ENCODE measurements at regions not wholly inside any gene's neighbourhood (a gene's known extent, or its start where the extent isn't known, plus 50 kb on each side); places are given as distances from the start of the nearest gene placed in this dataset.

DNA sequence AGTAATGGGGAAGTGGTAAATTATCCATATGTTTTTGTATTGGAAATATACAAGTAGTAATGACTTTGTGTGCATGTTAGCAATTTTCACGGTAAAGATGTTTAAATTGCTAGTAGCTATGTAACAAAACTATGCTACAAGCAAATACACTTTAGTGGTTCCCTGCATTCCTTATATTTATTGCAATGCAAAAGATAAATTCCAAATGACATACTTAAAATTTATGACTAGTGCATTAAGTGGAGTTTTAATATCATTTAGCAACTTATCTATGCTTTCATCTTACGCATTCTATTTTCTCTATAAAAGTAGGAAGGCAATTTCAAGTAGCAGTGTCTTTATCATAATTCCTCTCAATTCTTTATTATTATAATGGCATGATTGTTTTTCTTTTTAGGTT, 482.8 kb downstream of the SLITRK5 start:
- DNase-seq: no peak
- no peak overlapping the region for H3K4me3 Mint-ChIP-seq
- no peaks in the 10 kb centered on the region for H3K36me3 Mint-ChIP-seq
- no peak overlapping the region for H3K27ac Mint-ChIP-seq
- no peaks in the 10 kb centered on the region for H3K9me3 Mint-ChIP-seq
- peaks cover 0 to 1% (median 0%) of the 10 kb centered on the region in 3 donors for H3K27me3 Mint-ChIP-seq (ENCODE audit: low read depth in 3 of 3)
- no peaks in the 10 kb centered on the region for H3K4me1 Mint-ChIP-seq

DNA sequence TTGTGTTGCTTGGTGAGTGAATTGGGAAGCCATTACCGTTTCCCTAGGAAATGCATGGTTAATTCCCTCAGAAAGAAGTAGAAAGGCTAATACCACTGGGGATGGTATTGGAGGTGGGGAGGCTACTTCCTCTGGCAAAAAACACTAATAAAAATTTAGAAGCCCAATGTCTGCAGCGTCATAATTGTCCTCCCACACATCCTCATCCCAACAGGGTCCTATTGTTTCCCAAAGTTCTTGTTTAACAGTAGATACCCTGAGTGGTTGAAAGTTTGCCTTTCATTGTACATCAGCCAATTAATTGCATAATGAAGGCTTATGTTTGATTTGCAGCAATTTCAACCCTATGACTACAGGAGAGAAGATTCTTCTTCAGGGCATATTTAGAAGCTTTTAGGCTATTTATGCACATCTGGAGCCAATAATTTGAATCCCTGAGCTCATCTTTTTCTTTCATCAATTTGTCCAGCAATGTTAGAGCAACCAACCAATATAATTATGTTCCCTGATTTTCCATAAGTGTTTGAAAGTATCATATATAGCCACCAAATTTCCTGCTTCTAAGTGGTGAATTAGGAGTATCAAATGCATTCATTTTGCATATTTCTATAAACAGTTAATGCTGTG, 491.0 kb downstream of the SLITRK5 start:
- no peaks in the 10 kb centered on the region for H3K4me1 Mint-ChIP-seq
- H3K27ac Mint-ChIP-seq: no peak overlapping the region
- H3K9me3 Mint-ChIP-seq: no peaks in the 10 kb centered on the region
- peaks cover 0 to 3% (median 0%) of the 10 kb centered on the region in 3 donors for H3K36me3 Mint-ChIP-seq
- DNase-seq: no peak
- no peaks in the 10 kb centered on the region for H3K27me3 Mint-ChIP-seq (ENCODE audit: low read depth in 3 of 3)
- no peak overlapping the region for H3K4me3 Mint-ChIP-seq

DNA sequence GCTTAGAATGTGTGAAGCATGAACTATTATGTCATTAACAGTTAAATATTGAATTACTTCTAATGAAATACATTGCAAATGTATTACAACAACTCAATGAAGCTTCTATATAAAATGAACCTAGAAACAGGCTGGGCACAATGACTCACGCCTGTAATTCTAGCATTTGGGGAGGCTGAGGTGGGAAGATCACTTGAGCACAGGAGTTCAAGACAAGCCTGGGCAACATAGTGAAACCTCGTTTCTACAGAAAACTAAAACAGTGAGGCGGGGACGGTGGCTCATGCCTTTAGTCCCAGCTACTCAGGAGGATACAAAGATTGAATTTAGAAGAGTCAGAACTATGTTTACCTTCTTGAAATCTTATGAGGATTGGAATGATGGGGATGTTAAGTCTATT, 505.1 kb downstream of the SLITRK5 start:
- Mint-ChIP-seq H3K9me3 (peaks cover 0 to 5% (median under 1%) of the 10 kb centered on the region in 6 donors), H3K4me3 (no peak overlapping the region), H3K36me3 (peaks cover 8 to 14% (median 8%) of the 10 kb centered on the region in 3 donors), H3K27ac (no peak overlapping the region), H3K4me1 (peaks cover 9 to 16% of the 10 kb centered on the region in 2 donors), H3K27me3 (ENCODE audit: low read depth in 3 of 3) (peaks cover 0 to 2% (median 0%) of the 10 kb centered on the region in 3 donors)
- DNase-seq: no peak

DNA sequence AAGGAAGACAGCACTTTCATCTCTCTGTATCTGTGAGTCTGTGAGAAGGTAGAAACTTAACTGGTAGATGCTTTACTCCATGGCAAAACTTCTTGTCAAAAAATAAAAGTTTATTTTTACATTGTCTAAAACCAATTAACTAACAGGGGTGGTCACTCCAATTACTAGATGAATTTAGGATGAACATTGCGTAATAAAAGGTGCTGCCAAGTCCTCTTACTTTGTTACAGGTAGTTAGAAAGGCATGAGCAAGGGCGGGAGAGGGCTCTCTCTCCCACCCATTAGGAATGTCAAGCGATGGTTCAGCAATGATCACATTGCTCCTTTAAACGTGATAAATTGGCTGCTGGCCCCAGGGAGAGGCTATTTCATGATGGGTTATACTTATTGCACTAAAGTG, 512.3 kb downstream of the SLITRK5 start:
- H3K27me3 Mint-ChIP-seq (ENCODE audit: low read depth in 3 of 3): peaks cover 0 to 4% (median 2%) of the 10 kb centered on the region in 3 donors
- H3K4me1 Mint-ChIP-seq: peaks cover 9 to 27% of the 10 kb centered on the region in 2 donors
- no peak overlapping the region for H3K27ac Mint-ChIP-seq
- DNase-seq: no peak
- no peaks in the 10 kb centered on the region for H3K9me3 Mint-ChIP-seq
- peaks cover 0 to 6% (median 4%) of the 10 kb centered on the region in 3 donors for H3K36me3 Mint-ChIP-seq
- no peak overlapping the region for H3K4me3 Mint-ChIP-seq

DNA sequence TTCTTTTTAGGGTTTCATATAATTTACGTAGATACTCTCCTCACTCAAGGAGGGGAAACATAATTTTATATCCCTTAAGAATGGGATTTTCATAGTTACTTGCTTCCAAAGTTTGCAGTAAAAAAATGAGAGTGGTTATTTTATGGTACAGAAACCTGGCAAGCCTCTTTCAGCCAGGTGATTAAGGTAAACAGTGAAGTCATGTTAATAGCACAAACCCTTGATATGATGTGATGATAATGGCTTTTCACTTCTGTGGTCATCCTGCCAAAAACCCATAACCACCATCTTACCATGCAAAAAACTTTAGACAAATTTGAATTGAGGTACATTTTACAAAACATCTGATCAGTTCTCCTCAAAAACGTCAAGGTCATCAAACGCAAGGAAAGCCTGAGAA, 517.8 kb downstream of the SLITRK5 start:
- Mint-ChIP-seq H3K27me3 (ENCODE audit: low read depth in 3 of 3) (peaks cover 0 to 3% (median 0%) of the 10 kb centered on the region in 3 donors), H3K9me3 (peaks cover 0 to 10% (median under 1%) of the 10 kb centered on the region in 6 donors), H3K27ac (no peak overlapping the region), H3K4me1 (peaks cover 4 to 21% of the 10 kb centered on the region in 2 donors), H3K4me3 (no peak overlapping the region), H3K36me3 (peaks cover 0 to 8% (median 7%) of the 10 kb centered on the region in 3 donors)
- no peak for DNase-seq

DNA sequence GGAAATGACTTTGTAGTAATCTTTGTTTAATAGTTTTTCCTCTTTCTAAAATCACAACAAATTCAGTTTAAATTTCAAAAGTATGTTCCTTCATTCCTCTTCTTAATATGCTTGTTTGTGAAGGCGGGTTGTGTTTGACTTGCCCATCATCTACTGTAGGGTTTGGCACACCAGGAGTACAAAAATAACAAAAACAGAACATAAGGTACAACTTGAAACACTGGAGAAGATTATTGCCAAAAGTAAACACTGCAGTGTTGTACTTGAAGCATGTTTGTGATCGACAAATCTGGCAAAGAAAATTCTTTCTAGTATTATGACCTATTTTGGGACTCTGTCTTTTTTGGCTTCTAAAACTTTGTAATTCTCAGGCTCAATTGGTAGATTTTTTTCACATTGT, 518.6 kb downstream of the SLITRK5 start:
- peaks cover 4 to 21% of the 10 kb centered on the region in 2 donors for H3K4me1 Mint-ChIP-seq
- no peak overlapping the region for H3K27ac Mint-ChIP-seq
- DNase-seq: no peak
- peaks cover 0 to 3% (median 0%) of the 10 kb centered on the region in 3 donors for H3K27me3 Mint-ChIP-seq (ENCODE audit: low read depth in 3 of 3)
- no peak overlapping the region for H3K4me3 Mint-ChIP-seq
- peaks cover 0 to 8% (median 7%) of the 10 kb centered on the region in 3 donors for H3K36me3 Mint-ChIP-seq
- peaks cover 0 to 12% (median under 1%) of the 10 kb centered on the region in 6 donors for H3K9me3 Mint-ChIP-seq

DNA sequence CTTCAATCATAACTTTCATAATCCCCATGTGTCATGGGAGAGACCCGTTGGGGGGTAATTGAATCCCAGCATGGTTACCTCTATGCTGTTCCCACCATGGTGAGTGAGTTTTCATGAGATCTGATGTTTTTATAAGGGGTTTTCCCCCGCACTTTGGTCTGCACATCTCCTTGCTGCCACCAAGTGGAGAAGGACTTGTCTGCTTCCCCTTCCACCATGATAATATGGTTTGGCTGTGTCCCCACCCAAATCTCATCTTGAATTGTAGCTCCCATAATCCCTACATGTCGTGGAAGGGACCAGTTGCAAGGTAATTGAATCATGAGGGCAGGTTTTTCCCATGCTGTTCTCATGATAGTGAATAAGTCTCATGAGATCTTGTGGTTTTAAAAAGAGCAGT, 524.9 kb downstream of the SLITRK5 start:
- no peak overlapping the region for H3K4me3 Mint-ChIP-seq
- peaks cover 0 to 3% (median 0%) of the 10 kb centered on the region in 3 donors for H3K27me3 Mint-ChIP-seq (ENCODE audit: low read depth in 3 of 3)
- H3K9me3 Mint-ChIP-seq: peaks cover 0 to 26% (median 14%) of the 10 kb centered on the region in 6 donors
- H3K36me3 Mint-ChIP-seq: peaks cover 12 to 18% (median 17%) of the 10 kb centered on the region in 3 donors
- DNase-seq: no peak
- H3K27ac Mint-ChIP-seq: no peak overlapping the region
- peaks cover 0 to 3% of the 10 kb centered on the region in 2 donors for H3K4me1 Mint-ChIP-seq

DNA sequence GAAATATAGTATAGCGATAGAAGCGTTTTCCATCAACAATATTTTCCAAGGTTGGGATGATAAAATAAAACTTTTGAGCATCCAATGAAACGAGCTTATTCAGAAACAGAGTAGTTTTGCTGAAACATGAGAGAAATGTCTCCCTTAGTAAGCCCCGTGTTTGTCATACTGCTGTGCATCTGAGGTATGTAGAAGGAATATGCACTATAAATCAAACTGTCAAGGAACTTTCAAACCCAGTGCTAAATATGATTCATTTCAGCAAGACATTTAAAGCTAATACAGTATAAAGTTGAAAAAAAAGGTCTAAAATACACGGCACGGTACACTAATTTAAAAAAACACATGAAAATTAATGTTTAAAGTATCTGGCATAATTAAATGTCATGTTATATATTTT, 546.2 kb downstream of the SLITRK5 start:
- DNase-seq: no peak
- Mint-ChIP-seq H3K27me3 (ENCODE audit: low read depth in 3 of 3) (peaks cover 0 to 1% (median 0%) of the 10 kb centered on the region in 3 donors), H3K36me3 (peaks cover 0 to 6% (median 6%) of the 10 kb centered on the region in 3 donors), H3K9me3 (no peaks in the 10 kb centered on the region), H3K4me3 (no peak overlapping the region), H3K27ac (no peak overlapping the region), H3K4me1 (no peaks in the 10 kb centered on the region)

DNA sequence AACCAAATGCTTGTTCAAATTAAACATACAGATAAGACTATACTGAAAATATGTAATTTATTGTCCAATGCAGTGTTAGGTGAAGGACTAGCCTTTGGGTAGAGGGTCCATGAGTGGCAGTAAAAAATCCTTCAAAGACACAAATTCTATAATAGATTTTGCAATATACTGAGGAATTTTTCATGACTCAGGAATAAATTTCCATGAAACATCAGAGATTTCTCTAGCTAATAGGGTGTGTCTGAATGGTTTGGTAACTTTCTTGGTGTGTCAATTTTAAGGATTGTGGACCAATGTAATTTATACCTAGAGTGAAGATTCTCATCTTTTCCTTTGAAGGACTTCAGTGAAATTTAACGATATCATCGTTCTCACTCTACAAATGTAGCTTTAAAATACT, 546.7 kb downstream of the SLITRK5 start:
- H3K27me3 Mint-ChIP-seq (ENCODE audit: low read depth in 3 of 3): peaks cover 0 to 1% (median 0%) of the 10 kb centered on the region in 3 donors
- H3K27ac Mint-ChIP-seq: no peak overlapping the region
- DNase-seq: no peak
- H3K36me3 Mint-ChIP-seq: peaks cover 0 to 6% (median 6%) of the 10 kb centered on the region in 3 donors
- no peaks in the 10 kb centered on the region for H3K4me1 Mint-ChIP-seq
- no peaks in the 10 kb centered on the region for H3K9me3 Mint-ChIP-seq
- H3K4me3 Mint-ChIP-seq: no peak overlapping the region

DNA sequence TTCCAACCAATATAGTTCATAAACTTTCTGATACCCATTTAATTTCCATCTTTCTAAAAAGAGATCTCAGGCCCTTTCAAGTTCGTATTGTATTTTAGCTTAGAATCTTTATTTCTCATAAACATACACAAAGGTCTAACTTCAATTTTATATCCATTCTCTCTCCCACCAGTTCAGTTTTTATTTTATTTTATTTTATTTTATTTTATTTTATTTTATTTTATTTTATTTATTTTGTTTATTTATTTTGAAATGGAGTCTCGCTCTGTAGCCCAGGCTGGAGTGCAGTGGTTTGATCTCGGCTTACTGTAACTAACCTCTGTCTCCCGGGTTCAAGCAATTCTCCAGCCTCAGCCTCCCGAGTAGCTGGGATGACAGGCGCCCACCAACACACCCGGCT, 552.8 kb downstream of the SLITRK5 start:
- DNase-seq: no peak
- no peak overlapping the region for H3K27ac Mint-ChIP-seq
- no peaks in the 10 kb centered on the region for H3K9me3 Mint-ChIP-seq
- peaks cover 0 to 6% (median 4%) of the 10 kb centered on the region in 3 donors for H3K36me3 Mint-ChIP-seq
- peaks cover 0 to 3% (median 0%) of the 10 kb centered on the region in 3 donors for H3K27me3 Mint-ChIP-seq (ENCODE audit: low read depth in 3 of 3)
- H3K4me1 Mint-ChIP-seq: no peaks in the 10 kb centered on the region
- no peak overlapping the region for H3K4me3 Mint-ChIP-seq

DNA sequence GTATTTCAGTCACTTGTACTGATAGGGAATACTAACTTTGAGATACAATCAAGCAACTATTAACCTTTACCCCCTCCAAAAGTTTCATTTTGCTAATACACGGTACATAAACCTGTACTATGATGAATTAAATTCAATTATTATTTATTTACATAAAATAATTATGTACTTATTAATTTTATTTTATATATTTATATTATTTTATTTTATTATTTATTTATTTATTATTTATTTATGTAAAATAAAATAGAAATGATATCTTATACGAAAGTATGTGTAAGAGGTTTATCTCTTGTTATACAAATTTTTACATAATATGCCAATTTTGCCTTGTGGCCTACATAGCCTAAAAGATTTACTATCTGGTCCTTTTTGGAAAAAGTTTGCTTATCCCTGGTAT, 564.3 kb downstream of the SLITRK5 start:
- Mint-ChIP-seq H3K4me3 (no peak overlapping the region), H3K4me1 (no peaks in the 10 kb centered on the region), H3K27me3 (ENCODE audit: low read depth in 3 of 3) (no peaks in the 10 kb centered on the region), H3K9me3 (peaks cover 0 to 3% (median 0%) of the 10 kb centered on the region in 6 donors), H3K27ac (no peak overlapping the region), H3K36me3 (peaks cover 0 to 10% (median 0%) of the 10 kb centered on the region in 3 donors)
- DNase-seq: no peak

DNA sequence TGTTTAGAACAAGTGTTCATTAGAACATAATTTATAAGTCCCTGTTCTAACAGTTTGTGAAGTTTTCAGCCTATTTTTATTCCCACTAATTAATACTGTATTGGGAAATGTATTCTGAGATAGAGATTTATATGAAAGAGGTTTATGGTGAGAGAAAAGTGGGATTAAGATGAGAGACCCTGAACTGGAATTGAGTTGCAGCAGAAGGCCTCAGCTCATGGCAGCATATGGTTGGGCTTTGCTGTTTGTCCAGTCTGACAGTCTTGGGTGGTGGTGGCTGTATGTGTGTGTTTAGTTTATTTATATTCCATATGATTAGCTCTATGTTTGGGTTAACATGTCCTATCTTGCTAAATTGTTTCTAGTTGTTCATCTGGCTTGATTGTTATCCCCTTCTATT, 575.1 kb downstream of the SLITRK5 start:
- H3K27ac Mint-ChIP-seq: no peak overlapping the region
- no peaks in the 10 kb centered on the region for H3K9me3 Mint-ChIP-seq
- H3K4me3 Mint-ChIP-seq: no peak overlapping the region
- no peaks in the 10 kb centered on the region for H3K4me1 Mint-ChIP-seq
- DNase-seq: no peak
- no peaks in the 10 kb centered on the region for H3K36me3 Mint-ChIP-seq
- H3K27me3 Mint-ChIP-seq (ENCODE audit: low read depth in 3 of 3): no peaks in the 10 kb centered on the region

DNA sequence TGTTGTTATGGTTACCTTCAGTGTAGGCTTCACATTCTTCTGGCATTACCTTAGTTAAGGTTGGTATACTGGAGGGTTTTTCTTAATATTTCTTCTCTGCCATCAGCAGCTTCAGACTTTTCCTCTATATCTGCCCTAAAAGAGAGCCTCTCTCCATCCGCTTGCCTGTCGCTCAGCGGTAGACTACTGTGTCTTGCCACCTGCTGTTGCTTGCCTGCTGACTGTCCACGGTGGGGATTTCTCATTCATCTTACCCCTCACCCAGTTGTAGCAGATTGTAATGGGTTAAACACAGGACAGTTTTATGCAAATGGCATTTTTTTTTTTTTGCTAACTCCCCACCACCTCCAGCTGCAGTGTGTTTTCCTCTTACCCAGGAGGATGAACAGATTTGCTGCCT, 577.2 kb downstream of the SLITRK5 start:
- Mint-ChIP-seq H3K4me3 (no peak overlapping the region), H3K27me3 (ENCODE audit: low read depth in 3 of 3) (no peaks in the 10 kb centered on the region), H3K9me3 (no peaks in the 10 kb centered on the region), H3K36me3 (peaks cover 0 to 5% (median 0%) of the 10 kb centered on the region in 3 donors), H3K27ac (no peak overlapping the region), H3K4me1 (no peaks in the 10 kb centered on the region)
- DNase-seq: no peak

DNA sequence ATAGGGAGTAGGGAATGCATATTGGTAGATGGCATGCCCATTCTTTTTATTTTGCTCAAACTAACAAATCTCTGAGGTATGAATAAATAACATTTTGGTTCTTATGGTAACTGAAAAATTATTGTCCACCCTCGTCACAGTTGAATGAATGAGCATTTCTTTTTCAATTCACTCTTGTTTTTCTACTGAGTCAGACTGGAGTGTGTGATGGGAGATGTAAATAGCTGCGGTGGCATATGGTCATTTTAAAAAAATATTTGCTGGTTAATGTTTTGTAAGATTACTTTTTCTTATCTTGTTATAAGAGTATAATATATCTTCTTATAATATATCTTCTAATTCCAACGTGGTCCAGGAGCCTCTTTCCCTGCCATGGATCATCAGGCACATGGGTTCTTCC, 586.5 kb downstream of the SLITRK5 start:
- no peaks in the 10 kb centered on the region for H3K4me1 Mint-ChIP-seq
- peaks cover 0 to 2% (median 0%) of the 10 kb centered on the region in 6 donors for H3K9me3 Mint-ChIP-seq
- DNase-seq: no peak
- peaks cover 0 to 7% (median 3%) of the 10 kb centered on the region in 3 donors for H3K36me3 Mint-ChIP-seq
- no peak overlapping the region for H3K4me3 Mint-ChIP-seq
- no peak overlapping the region for H3K27ac Mint-ChIP-seq
- peaks cover 0 to 4% (median 2%) of the 10 kb centered on the region in 3 donors for H3K27me3 Mint-ChIP-seq (ENCODE audit: low read depth in 3 of 3)

DNA sequence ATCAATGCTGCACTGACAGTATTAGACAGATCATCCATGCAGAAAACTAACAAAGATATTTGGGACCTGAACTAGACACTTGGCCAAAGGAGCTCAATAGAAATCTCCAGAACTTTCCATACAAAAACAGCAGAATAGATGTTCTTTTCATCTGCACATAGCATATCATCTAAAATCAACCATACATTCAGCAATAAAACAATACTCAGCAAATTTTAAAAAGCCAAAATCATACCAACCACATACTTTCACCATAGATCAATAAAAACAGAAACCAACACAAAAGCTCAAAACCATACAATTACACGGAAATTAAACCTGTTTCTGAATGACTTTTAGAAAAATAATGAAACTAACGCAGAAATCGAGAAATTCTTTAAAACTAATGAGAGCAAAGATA, 592.6 kb downstream of the SLITRK5 start:
- Mint-ChIP-seq H3K9me3 (peaks cover 0 to 9% (median under 1%) of the 10 kb centered on the region in 6 donors), H3K27ac (no peak overlapping the region), H3K4me1 (no peaks in the 10 kb centered on the region), H3K27me3 (ENCODE audit: low read depth in 3 of 3) (peaks cover 0 to 2% (median 0%) of the 10 kb centered on the region in 3 donors), H3K36me3 (peaks cover 0 to 5% (median 5%) of the 10 kb centered on the region in 3 donors), H3K4me3 (no peak overlapping the region)
- no peak for DNase-seq

Data from immature natural killer cell (primary cell).